Lower leg skin (tissue), 4 donors: ENCODE measurements at regions not wholly inside any gene's neighbourhood (a gene's known extent, or its start where the extent isn't known, plus 50 kb on each side); places are given as distances from the start of the nearest gene placed in this dataset.

Experiments
- DNase-seq, 2 donors: peaks; one replicate each; pipeline ENCODE4 v3.0.0-alpha.2; 2019; ENCODE audit warnings: low spot score in 2 of 2
- H3K4me3 ChIP-seq: fragments of 200-600 bp; sonication (generic); 2 replicates; pipeline ENCODE4 v1.5.1; 2017; ENCODE audit warnings: mild to moderate bottlenecking, low read depth; ENCODE audit not compliant: poor library complexity, severe bottlenecking
- POLR2A ChIP-seq, 2 donors: fragments of 450-650 bp; IDR thresholded peaks; one replicate each; pipeline ENCODE4 v1.6.1; 2016 to 2017; ENCODE audit warnings: antibody characterized with exemption in 2 of 2, mild to moderate bottlenecking in 1 of 2, moderate library complexity in 1 of 2
- whole genome bisulfite sequencing, 2 donors: methylation state at CpG; one replicate each; pipeline ENCODE4 v1.1.5; 2018; 5-methylcytosine and 5-hydroxymethylcytosine counted together
- intact Hi-C: fragments of 100-400 bp; cut with DNase I; formaldehyde crosslinking; loops from one replicate; pipeline ENCODE4 v1.15.0; 2023; ENCODE audit warnings: low total_unique reads
- TF ChIP-seq, protein P1 (sequence below), 3 donors: fragments of 450-650 bp; IDR thresholded peaks; one replicate each; pipeline ENCODE4 v1.5.1; 2016; ENCODE audit warnings: antibody characterized with exemption in 3 of 3, mild to moderate bottlenecking in 3 of 3, moderate library complexity in 2 of 3

DNA sequence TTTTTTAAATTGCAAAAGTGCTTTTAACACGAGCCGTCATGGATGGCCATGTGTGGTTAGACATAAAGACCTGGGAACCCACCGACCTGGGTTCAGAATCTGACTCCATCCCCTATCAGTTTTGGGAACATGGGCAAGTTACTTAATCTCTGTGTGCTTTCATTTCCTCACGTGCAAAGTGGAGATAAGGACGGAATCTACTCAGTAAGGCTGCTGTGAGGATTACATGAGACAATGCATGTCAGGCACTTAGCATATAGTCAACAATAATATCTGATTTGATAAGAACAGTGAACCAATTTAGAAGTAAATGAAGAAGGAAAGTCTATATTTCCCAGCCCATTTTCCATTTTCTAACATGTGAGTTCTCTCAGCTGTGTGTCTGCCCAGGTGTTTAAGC, 235.4 kb downstream of the SUDS3 start:
- no peak overlapping the region for H3K4me3 ChIP-seq
- WGBS, 2 donors, result 84 to 85% methylated on average over 5 of the region's 5 CpGs
- intact Hi-C loops, result no loop called here
- DNase-seq, result no peak
- no peak for TF ChIP-seq POLR2A (IDR thresholded peaks at IDR 0.05)
- TF ChIP-seq, protein P1, sequence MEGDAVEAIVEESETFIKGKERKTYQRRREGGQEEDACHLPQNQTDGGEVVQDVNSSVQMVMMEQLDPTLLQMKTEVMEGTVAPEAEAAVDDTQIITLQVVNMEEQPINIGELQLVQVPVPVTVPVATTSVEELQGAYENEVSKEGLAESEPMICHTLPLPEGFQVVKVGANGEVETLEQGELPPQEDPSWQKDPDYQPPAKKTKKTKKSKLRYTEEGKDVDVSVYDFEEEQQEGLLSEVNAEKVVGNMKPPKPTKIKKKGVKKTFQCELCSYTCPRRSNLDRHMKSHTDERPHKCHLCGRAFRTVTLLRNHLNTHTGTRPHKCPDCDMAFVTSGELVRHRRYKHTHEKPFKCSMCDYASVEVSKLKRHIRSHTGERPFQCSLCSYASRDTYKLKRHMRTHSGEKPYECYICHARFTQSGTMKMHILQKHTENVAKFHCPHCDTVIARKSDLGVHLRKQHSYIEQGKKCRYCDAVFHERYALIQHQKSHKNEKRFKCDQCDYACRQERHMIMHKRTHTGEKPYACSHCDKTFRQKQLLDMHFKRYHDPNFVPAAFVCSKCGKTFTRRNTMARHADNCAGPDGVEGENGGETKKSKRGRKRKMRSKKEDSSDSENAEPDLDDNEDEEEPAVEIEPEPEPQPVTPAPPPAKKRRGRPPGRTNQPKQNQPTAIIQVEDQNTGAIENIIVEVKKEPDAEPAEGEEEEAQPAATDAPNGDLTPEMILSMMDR (IDR thresholded peaks at IDR 0.05), result no peak

DNA sequence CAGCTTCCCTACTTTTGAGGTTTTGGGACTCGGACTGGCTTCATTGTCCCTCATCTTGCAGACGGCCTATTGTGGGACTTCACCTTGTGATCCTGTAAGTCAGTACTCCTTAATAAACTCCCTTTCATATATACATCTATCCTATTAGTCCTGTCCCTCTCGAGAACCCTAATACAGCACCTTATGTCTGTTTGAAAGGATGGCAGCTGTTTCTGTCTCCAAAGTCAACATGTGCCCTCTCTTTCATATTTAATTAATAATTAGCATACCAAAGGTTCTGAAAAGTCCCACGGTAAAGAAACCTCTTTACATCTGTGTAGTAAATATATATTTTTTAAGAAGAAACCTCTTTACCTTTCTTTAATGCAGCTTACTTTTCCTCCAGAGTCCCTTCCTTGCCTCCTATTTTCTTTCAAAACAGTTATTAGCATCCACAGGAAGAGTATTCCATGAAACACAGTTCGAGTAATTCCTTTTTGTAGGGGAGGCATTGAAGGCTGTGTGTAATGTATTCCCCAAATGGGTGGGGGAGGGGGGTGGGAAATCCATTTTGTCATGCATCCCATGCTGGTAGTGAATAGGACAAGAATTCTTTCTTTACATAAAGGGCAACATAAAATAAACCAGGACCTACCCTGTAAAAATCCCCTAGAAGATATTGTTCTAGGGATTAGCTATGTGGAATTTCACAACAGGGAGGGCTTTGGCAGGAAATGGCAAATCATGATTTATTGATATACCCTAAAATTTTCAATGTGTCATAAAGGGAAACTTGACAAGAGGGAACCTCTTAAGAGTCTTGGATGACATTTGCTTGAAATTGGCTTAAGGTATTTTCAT, 241.5 kb downstream of the SUDS3 start:
- no peak for TF ChIP-seq POLR2A (IDR thresholded peaks at IDR 0.05)
- TF ChIP-seq, protein P1 (IDR thresholded peaks at IDR 0.05), result no peak
- no peak overlapping the region for H3K4me3 ChIP-seq
- 35 to 45% methylated on average over 5 of the region's 5 CpGs for WGBS, 2 donors
- no peak for DNase-seq
- intact Hi-C loops, result no loop called here

DNA sequence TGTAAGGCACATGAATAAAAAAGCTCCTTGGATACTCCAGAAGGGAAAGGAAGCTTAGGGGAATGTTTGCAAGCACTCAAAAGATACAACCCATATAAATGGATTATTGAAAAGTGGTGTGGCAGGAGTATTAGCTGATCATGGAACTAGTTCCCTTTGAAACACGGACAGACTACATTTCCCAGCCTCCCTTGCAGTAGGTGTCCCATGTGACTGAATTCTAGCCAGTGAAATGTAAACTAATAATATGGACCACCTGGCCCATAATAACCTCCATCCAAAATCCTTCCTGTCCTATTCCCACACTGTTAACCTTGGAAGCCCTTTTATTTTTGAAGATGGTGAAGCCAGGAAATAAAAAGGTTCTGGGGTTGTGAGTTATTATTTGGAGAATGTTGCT, 242.3 kb downstream of the SUDS3 start:
- intact Hi-C loops, result no loop called here
- DNase-seq, result no peak
- TF ChIP-seq, protein P1 (IDR thresholded peaks at IDR 0.05), result no peak
- no peak for TF ChIP-seq POLR2A (IDR thresholded peaks at IDR 0.05)
- H3K4me3 ChIP-seq, result no peak overlapping the region
- WGBS, 2 donors, result 79 to 81% methylated on average over 1 of the region's 1 CpG

DNA sequence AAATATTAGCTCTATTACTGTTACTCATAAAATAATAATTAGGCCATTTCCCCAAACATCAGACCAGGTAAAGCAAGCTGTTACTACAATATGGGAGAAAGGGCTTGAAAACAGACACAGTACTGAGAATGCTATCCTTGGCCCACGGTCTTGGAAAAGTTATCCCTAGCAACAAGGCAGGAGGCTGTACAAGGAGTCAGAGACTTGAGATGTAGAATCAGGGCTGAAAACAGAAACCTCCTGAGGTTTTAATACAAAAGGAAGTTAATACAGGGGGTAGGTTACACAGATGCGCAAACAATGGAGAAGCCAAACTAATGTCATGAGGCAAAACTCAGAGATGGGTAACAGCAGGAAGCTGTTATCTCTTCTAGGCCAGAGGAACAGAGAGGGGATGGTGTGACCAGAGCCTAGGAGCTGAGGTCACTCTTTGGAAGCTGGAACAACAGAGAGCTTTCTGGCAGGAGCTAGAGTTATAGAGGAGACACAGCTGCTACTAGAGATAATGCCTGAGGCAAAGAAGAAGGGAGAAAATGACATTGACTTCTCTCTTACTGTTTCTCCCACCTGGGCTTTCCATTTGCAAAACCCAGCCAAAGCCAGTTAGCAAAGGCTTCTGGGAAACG, 248.8 kb downstream of the SUDS3 start:
- no peak for DNase-seq
- WGBS, 2 donors, result 87 to 91% methylated on average over 3 of the region's 3 CpGs
- TF ChIP-seq POLR2A (IDR thresholded peaks at IDR 0.05), result no peak
- TF ChIP-seq, protein P1 (IDR thresholded peaks at IDR 0.05), result no peak
- intact Hi-C loops, result no loop called here
- H3K4me3 ChIP-seq, result no peak overlapping the region

DNA sequence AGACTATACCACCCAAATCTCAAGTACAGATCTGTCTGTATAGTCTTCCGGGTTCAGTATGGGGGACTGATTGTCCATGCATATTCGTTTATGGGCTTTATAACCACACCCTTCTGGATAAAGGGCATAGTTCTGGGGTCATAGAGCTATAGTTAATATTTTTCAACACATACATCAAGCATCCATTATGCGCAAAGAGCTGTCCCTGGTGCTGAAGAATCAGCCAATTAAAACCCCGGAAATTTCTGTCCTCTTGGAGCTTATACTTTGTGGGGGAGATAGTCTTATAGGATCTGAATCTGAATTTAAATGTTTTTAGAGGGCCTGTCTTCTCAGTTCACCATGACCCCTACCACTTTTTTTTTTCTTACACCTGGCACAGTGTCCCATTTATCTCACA, 256.7 kb downstream of the SUDS3 start:
- no peak overlapping the region for H3K4me3 ChIP-seq
- no peak for DNase-seq
- intact Hi-C loops, result no loop called here
- WGBS, 2 donors, result 58 to 66% methylated on average over 4 of the region's 4 CpGs
- TF ChIP-seq POLR2A (IDR thresholded peaks at IDR 0.05), result no peak
- TF ChIP-seq, protein P1 (IDR thresholded peaks at IDR 0.05), result no peak
